HG02885 (cell line): ENCODE measurements at regions not wholly inside any gene's neighbourhood (a gene's known extent, or its start where the extent isn't known, plus 50 kb on each side); places are given as distances from the start of the nearest gene placed in this dataset.
"Not testable (repeated sequence)": the region's sequence is repeated elsewhere in the genome, so short reads cannot be mapped to it uniquely, and the experiment has no call there.

Experiments
- ATAC-seq: cut with Tn5 transposase; IDR thresholded peaks from one replicate; pipeline ENCODE4 v1.9.1; 2021; ENCODE audit warnings: mild to moderate bottlenecking; ENCODE audit not compliant: unreplicated experiment, poor library complexity

DNA sequence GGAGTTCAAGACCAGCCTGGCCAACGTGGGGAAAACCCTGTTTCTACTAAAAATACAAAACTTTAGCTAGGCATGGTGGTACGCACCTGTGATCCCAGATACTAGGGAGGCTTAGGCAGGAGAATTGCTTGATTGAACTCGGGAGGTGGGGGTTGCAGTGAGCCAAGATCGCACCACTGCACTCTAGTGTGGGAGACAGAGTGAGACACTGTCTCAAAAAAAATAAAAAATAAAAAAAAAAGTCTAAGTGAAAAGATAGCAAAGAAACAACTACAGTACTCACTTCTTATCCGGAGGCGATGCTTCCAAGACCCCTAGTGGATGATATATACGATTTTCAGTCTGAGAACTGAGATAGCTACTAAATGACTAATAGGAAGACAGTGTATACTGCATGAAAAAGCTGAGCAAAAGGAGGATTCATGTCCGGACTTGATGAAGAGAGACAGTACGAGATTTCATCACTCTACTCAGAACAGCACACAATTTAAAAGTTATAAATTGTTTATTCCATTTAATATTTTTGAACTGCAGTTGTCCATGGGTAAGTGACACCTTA lies 138.7 kb upstream of the GOLGA6L6 start:
- not testable (repeated sequence) for ATAC-seq

DNA sequence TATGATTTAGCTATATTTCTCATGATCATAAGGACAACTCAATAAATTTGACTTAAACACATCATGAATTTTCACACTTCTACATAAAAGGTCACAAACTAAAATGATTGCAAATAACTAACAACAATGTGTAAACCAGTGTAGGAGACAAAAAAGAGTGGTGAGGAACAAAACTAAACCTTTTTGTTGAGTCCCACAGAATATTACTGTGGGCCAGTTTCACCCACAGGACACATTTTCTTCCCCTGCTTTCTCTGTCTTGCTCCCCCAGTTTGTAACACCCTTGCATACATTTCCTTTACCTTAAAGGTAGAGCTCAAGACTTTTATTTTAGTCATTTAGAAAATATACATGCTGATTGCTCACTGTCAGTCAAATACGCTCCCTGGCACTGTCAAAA lies 130.9 kb upstream of the GOLGA6L6 start:
- no peak for ATAC-seq

DNA sequence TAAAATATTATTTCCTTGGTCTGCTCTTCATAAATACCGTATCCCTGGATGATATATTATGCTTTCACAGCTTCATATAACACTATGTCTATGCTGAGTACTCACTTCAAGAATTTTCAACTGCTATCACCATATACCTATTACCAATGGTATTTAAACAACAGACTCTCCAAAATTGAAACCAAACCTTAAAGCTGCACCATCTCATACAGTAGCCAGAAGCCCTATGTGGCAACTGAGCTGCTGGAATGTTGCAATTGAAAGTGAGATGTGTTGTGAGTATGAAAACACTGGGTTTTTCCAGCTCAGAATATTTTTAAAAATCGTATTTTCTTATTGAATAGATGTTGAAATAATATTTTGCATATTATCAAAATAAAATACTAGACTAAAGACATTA lies 130.1 kb upstream of the GOLGA6L6 start:
- no peak for ATAC-seq

DNA sequence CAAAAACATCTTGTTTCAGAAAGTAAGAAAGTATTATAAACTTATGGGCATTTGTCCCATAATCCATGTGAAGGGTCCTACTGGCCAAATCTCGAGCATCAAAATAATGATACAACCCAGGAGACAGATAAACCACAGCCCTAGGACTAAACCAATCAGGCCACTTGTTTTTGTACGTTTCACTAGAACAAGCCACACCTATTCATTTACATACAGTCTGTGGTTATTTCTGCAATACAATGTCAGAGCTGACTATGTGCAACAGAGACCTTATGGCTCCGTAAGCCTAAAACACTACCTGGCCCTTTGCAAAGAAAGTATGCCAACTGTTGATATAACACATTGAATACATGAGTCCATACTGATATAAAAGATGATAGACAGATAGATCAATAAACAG lies 124.8 kb upstream of the GOLGA6L6 start:
- ATAC-seq: not testable (repeated sequence)

DNA sequence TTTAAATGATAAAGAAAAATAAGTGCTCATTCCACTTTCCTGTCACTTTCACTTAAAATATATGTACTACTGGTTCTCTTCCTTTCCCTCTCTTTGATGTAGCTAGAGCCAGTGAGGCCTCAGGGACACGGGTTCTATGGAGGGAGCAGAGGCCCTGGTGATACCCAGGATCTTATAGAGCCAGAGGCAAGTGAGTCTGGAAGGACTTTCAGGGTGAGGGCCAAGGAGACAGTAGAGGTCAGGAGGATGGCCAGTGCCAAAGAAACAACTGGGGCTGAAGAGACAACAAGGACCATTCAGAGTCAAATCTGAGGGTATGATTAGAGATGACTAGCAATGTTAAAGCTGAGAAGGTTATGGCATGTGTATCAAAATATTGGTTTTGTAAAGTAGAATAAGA lies 124.1 kb upstream of the GOLGA6L6 start:
- no peak for ATAC-seq

DNA sequence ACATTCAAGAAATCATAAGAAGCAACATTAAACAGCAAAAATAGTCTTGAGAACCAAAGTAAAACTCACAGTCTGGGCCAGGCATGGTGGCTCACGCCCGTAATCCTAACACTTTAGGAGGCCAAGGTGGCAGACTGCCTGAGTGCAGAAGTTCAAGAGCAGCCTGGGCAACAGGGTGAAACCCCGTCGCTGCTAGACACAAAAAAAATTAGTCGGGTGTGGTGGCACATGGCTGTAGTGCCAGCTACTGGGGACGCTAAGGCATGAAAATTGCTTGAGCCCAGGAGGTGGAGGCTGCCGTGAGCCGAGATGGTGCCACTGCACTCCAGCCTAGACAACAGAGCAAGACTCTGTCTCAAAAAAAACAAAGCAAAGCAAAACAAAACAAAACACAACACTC lies 117.7 kb upstream of the GOLGA6L6 start:
- no peak for ATAC-seq

DNA sequence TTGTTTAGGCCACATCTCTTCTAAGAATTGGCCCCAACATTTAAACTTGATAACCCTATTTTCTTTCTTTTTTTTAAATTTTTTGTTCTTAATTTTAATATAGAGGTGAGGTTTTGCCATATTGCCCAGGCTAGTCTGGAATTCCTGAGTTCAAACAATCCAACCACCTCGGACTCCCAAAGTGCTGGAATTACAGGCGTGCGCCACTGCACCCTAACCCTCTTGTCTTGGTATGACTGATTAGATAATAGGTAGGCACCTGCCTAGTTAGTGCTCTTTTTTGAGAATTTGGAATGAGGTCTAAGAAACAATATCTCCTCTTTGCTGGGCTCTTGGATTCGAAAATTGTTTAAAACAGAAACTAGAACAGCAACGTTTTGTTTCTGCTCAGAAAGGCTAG lies 116.4 kb upstream of the GOLGA6L6 start:
- no peak for ATAC-seq

DNA sequence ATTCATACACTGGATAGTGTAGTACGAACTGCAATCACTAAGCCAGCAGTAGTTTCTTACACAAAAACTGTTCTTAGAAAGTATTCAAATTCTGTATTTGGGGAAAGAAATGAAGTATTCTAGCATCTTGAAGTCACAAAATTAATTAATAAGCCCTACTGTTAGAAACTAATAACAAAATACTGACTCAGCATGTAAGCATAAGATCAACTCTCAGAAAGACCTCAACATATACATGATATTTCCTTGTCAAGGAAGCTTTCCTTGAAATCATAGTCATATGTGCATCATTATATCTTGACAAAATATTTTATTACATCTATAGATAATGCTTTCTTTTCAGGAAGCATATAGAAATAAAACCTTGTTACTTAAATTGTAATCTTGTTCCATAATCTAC lies 115.5 kb upstream of the GOLGA6L6 start:
- ATAC-seq: no peak

DNA sequence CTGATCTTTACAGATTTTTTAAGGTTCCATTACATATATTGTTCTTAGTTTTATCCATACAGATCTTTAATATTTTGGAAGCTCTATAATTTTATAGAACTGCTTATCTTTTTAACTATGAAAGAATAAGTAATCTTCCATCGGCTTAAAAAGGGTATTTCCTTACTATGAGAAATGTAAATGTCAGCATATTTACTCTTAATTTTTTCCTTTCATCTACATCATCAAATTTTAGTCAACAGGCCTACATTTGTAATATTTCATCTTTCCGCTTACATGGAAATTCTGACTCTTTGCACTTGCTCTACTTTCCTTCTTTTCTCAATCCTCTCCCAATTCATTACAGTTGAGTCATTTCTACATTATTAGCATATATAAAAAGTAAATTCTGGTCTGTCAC lies 111.3 kb upstream of the GOLGA6L6 start:
- ATAC-seq: no peak

DNA sequence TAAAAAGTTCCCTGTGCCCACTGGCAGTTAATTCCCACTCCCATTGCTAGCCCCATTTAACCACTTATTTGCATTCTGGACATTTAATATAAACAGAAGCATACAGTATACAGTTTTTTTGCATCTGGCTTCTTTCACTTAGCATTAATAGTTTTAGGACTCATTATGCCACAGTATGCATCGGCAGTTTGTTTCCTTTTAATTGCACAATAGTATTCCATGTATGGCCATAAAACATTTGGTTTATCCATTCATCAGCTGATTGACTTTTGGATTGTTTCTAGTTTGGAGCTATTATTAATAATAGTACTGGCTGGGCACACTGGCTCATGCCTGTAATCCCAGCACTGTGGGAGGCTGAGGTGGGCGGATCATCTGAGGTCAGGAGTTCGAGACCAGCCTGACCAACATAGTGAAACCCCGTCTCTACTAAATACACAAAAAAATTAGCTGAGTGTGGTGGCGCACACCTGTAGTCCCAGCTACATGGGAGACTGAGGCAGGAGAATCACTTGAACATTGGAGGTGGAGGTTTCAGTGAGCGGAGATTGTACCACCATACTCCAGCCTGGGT lies 106.9 kb upstream of the GOLGA6L6 start:
- not testable (repeated sequence) for ATAC-seq

DNA sequence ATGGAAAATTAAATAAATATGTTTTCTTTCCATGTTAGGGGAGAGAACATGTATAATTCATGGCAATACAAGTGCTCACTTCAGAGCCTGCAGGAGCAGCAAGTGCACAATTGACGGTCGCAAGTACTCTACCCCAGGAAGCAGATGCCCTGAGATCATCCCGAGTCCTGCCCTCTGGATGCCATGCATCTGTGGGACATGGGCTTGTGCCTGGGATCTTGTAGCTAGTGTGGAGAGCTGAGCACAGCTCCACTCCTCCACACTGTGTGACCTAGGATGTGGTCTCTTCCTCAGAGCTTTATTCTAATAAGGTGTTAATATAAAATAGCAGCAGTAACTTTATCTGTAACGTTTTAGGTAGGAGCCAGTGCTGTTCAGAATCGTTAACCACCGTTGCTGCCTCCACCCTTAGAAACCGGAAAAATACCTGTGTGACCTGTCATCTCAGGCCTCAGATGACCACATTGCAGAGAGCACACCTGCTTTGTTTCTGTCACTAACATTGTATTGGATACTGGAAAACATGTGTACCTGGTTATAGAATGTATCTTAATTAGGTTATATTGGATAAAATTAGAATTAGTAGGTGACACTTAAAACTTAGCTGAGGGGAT lies 105.0 kb upstream of the GOLGA6L6 start:
- no peak for ATAC-seq

DNA sequence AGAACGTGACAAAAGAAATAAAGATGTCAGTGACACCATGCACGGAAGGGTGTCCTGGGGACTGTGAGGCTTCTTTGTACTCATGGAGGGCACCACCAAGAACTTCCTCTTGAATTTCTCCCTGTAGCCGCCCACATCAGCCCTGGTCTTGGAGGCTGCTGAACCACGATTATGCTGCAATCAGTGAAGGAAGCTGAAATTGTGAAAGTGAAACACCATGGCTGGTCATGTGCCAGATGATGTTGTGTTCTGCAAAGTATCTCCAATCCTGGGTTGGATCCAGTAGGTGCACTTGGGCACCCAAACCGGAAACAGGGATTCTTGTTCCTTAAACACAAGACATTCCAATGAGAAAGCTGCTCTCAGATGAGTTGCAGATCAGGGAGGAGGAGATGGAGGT lies 104.4 kb upstream of the GOLGA6L6 start:
- peak; percentile 38 for ATAC-seq

DNA sequence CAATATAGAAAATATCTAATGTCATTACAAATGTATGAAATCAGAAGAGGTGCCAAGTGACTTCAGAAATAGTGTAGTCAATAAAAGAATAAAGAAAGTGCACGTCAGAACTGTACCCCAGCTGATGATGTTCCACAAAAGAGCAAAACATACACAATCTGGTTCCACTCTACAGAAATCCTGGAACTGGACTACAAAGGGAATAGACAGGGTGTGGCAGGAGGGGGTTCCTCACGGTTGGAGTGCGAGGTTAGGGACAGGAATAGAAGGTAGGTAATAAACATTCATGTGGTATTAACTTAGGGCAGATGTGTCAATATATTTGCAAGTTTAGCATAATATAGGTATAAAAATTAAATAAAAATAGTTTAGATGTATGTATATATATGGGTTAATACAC lies 103.3 kb upstream of the GOLGA6L6 start:
- no peak for ATAC-seq

DNA sequence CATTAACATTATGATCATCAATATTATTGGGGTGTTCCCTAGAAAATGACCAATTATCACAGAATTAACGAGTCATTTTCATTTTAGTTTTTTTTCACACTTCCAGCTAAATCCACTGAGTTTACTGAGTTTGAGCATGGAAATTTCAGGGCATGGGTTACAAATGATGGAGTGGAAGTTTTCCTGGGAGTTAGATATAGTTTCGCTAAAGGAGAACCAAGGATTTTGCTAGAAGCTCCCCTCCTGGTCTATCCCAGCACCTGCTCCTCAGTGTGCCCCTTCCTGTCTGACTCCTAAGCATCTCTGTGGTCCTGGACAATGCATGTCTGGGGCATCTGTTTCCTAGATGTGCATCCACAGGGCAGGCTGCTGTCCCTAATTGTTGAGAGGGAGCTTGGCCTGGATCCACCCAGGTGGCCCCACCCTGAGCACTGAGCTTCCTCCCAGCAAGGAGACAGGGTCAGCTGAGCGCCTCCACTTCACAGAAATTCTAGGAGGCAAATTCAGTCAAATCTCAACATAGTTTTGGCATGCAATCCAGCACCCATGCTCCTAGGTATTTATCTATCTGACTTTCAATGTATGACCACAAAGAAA lies 102.3 kb upstream of the GOLGA6L6 start:
- no peak for ATAC-seq

DNA sequence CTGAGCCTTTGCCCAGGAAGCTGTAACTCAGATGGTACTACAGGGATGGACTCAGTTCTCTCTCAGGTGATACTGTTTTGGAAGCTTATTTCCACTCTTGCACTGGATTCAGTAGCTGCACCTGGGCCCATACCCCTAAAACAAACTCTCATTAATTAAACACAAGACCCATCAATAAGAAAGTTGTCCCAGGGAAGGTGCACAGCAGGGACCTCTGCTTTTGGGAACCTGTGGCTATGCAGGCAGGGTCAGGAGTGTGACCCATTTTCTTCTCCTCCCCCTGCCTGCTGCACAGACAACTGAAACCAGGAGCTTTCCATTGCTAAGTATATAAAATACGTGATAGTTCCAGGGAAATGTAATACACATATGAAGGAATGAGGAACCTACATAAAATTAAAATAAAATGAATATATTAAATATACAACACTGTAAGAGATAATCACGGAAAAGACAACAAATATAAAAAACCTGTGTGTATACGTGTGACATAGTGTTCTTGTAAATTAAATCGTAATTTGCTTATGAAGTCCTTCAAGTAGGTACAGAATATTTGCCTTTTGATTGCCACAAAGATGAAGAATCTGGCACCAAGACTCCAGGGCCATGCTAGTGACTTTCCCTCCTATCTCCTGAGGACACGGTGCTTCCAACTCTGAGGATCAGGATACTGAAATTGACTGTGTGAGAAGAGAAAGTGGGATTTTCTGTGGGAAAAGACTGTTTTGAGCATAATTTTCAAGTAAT lies 101.6 kb upstream of the GOLGA6L6 start:
- no peak for ATAC-seq

DNA sequence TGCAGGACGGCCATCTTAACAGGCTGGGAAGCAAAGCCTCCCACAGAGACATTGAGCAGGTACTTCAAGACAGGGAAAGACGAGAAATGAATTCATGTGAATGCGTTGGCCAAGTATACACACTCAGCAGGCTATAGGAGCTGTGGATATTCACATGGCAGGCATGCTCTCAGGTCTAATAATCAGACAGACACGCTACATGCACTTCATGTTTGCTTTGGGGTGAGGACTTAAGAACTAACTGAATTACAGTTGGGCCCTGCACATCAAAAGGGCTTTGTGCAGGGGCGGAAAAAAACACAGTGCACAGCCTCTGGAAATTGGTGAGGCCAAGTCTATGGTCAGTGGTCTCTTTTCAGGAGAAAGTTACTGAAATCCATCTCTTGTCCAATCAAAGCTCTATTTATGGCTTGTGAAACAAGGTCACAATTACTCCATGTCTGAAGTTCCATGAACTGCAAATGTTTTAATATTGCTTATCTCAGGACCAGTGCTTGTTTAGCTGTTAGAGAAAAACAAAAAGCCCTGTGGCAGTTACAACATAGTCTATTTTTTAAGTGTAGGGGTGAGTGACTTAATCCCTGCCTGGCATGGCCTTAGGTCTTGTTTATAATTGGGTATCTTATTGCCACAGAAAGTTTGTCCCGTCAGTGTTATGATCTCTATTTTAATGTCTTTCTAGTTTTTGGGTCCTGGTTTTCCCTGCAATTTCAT lies 100.6 kb upstream of the GOLGA6L6 start:
- ATAC-seq: no peak

DNA sequence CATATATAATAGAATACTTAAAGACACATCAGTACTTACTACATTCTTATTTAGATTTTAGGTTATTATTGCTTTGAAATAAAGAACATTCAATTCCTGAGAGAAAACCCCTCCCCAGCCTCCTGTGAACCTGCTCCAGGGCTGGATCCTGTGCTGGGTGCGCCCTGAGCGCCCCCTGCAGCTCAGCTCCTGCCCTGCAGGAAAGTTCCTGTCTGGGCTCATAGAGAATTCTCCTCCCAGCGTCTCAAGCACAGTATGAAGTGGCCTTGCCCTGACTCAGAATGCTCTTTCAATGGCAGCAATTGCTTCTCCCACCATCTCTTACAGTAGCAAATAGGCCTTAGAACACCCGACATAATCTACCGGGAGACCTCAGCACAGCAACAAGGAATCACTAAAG lies 98.8 kb upstream of the GOLGA6L6 start:
- peak; percentile 62 for ATAC-seq

DNA sequence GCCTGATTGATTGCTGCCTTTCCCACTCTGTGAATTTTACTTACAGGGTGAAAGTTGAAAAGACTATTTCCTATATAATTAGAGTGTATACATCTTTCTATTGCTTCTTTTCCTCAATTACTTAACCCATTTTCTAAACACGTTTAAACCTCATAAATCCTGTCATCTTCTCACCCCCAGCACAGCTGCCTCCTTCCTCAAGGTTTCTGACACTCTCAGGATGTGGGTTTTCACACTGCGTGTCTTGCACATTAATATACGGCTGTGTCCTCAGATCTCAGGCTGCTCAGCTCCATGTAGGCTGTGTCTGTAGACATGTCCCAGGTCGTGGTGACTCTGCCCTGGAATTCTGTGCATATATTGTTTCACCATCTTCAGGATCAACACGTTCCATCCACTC lies 97.6 kb upstream of the GOLGA6L6 start:
- not testable (repeated sequence) for ATAC-seq

DNA sequence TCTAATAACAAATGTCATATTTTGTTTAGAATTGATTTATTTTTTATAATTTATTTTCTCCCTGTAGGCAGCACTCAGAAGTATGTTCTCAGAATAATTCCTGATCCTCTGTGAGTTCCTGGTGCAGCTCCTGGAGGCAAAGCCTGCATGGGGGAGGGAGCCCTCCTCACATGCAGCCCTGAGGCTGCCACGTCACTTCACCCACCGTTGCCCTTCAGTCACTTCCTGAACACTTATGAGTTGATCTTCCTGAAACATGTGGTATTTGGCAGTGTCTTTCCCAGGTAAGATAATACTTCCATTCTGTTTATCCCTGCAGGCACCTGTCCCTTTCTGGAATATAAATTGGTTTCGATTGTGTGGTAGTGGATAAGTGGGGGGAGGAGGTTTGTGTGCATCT lies 95.9 kb upstream of the GOLGA6L6 start:
- ATAC-seq: not testable (repeated sequence)

DNA sequence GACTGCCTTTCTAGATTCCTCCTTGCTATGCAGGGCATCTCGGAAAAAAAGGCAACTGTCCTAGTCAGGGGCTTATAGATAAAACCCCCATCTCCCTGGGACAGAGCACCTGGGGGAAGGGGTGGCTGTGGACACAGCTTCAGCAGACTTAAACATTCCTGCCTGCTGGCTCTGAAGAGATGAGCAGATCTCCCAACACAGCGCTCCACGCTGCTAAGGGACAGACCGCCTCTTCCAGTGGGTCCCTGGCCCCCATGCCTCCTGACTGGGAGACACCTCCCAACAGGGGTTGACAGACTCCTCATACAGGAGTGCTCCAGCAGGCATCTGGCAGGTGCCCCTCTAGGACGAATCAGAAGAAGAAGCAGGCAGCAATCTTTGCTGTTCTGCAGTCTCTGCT lies 87.9 kb upstream of the GOLGA6L6 start:
- not testable (repeated sequence) for ATAC-seq
